HG03196 (cell line): ENCODE measurements at regions not wholly inside any gene's neighbourhood (a gene's known extent, or its start where the extent isn't known, plus 50 kb on each side); places are given as distances from the start of the nearest gene placed in this dataset.

Source experiments
- ATAC-seq: cut with Tn5 transposase; IDR thresholded peaks from one replicate; pipeline ENCODE4 v1.9.1; 2021; ENCODE audit not compliant: unreplicated experiment

- no peak for ATAC-seq
Observed at GRCh38 chr2:7281231-7282201, 364.3 kb downstream of the RNF144A start.

- no peak for ATAC-seq
Observed at GRCh38 chr2:7286120-7286519, 368.9 kb downstream of the RNF144A start.

- ATAC-seq = no peak
Observed at GRCh38 chr2:7288484-7288883, 371.3 kb downstream of the RNF144A start.

- no peak for ATAC-seq
Observed at GRCh38 chr2:7289697-7290096, 372.5 kb downstream of the RNF144A start.

- ATAC-seq = no peak
Observed at GRCh38 chr2:7292154-7292691, 375.0 kb downstream of the RNF144A start.

GRCh38 chr2:7309582-7309981 is 392.4 kb downstream of the RNF144A start:
- ATAC-seq = no peak

- no peak for ATAC-seq
Observed at GRCh38 chr2:7324706-7325105, 407.5 kb downstream of the RNF144A start.

GRCh38 chr2:7325186-7325585 is 408.0 kb downstream of the RNF144A start:
- no peak for ATAC-seq

GRCh38 chr2:7329465-7329864 is 412.3 kb downstream of the RNF144A start:
- no peak for ATAC-seq

- no peak for ATAC-seq
Observed at GRCh38 chr2:7333189-7333765, 416.1 kb downstream of the RNF144A start.

- no peak for ATAC-seq
Observed at GRCh38 chr2:7333960-7334493, 416.8 kb downstream of the RNF144A start.

GRCh38 chr2:7338961-7339360 is 421.7 kb downstream of the RNF144A start:
- ATAC-seq = no peak

- ATAC-seq = no peak
Observed at GRCh38 chr2:7346336-7346735, 429.1 kb downstream of the RNF144A start.

GRCh38 chr2:7348761-7349160 is 431.5 kb downstream of the RNF144A start:
- ATAC-seq = no peak

GRCh38 chr2:7352191-7352590 is 435.0 kb downstream of the RNF144A start:
- ATAC-seq = no peak

- no peak for ATAC-seq
Observed at GRCh38 chr2:7353571-7353970, 436.4 kb downstream of the RNF144A start.

GRCh38 chr2:7355781-7356180 is 438.6 kb downstream of the RNF144A start:
- no peak for ATAC-seq

- ATAC-seq = no peak
Observed at GRCh38 chr2:7356909-7357584, 439.8 kb downstream of the RNF144A start.

GRCh38 chr2:7357993-7358392 is 440.8 kb downstream of the RNF144A start:
- no peak for ATAC-seq

GRCh38 chr2:7358865-7359447 is 441.7 kb downstream of the RNF144A start:
- ATAC-seq = no peak

- ATAC-seq = no peak
Observed at GRCh38 chr2:7363906-7364305, 446.7 kb downstream of the RNF144A start.
